Spleen (tissue), 11 donors: ENCODE measurements at regions not wholly inside any gene's neighbourhood (a gene's known extent, or its start where the extent isn't known, plus 50 kb on each side); places are given as distances from the start of the nearest gene placed in this dataset.

Experiments used
- DNase-seq: peaks from one replicate; pipeline ENCODE4 v3.0.0-alpha.2; 2020
- H3K27ac ChIP-seq, 8 donors: fragments of 200-600 bp; sonication (generic) in 7 of 8; 1 replicate in 4 of 8; 2 replicates in 4 of 8; pipeline versions ENCODE4 v1.5.0 to v1.8.0; 2016 to 2021; ENCODE audit warnings: inconsistent platforms in 4 of 8, mild to moderate bottlenecking in 4 of 8, moderate library complexity in 1 of 8
- H3K27me3 ChIP-seq, 7 donors: fragments of 200-600 bp; sonication (generic) in 6 of 7; replicated peaks in 1 of 7; 1 replicate in 4 of 7; 2 replicates in 3 of 7; pipeline versions ENCODE4 v1.5.0 to v1.8.0; 2016 to 2021; ENCODE audit warnings: inconsistent platforms in 3 of 7, mild to moderate bottlenecking in 1 of 7
- H3K36me3 ChIP-seq, 6 donors: fragments of 200-600 bp; sonication (generic) in 5 of 6; 1 replicate in 4 of 6; 2 replicates in 2 of 6; pipeline versions ENCODE4 v1.5.0 to v1.8.0; 2016 to 2021; ENCODE audit warnings: inconsistent platforms in 2 of 6
- H3K4me1 ChIP-seq, 6 donors: fragments of 200-600 bp; sonication (generic) in 5 of 6; 1 replicate in 3 of 6; 2 replicates in 3 of 6; pipeline versions ENCODE4 v1.5.0 to v1.8.0; 2016 to 2021; ENCODE audit warnings: inconsistent platforms in 3 of 6
- H3K4me3 ChIP-seq, 8 donors: fragments of 200-600 bp; sonication (generic) in 7 of 8; 1 replicate in 4 of 8; 2 replicates in 4 of 8; pipeline versions ENCODE4 v1.5.0 to v1.8.0; 2016 to 2021; ENCODE audit warnings: inconsistent platforms in 4 of 8, mild to moderate bottlenecking in 4 of 8, moderate library complexity in 2 of 8
- H3K9me3 ChIP-seq, 8 donors: fragments of 200-600 bp; sonication (generic) in 7 of 8; 1 replicate in 4 of 8; 2 replicates in 4 of 8; pipeline versions ENCODE4 v1.5.0 to v1.8.0; 2016 to 2021; ENCODE audit warnings: inconsistent platforms in 4 of 8
- POLR2A ChIP-seq, 3 donors: fragments of 450-650 bp; IDR thresholded peaks; one replicate each; pipeline ENCODE4 v1.5.1; 2017; ENCODE audit warnings: antibody characterized with exemption in 3 of 3, mild to moderate bottlenecking in 1 of 3
- POLR2AphosphoS5 ChIP-seq, 3 donors: sonication (generic); formaldehyde crosslinking; IDR thresholded peaks; one replicate each; pipeline ENCODE4 v1.5.1; 2017; ENCODE audit warnings: antibody characterized with exemption in 3 of 3
- WGBS, 5 donors: extraction: QIAGEN DNeasy Blood & Tissue Kit in 3 of 5; methylation state at CpG; one replicate each; pipeline versions ENCODE4 v1.1.5 to v1.1.7; 2013 to 2018; 5-methylcytosine and 5-hydroxymethylcytosine counted together
- intact Hi-C: fragments of 100-400 bp; cut with DNase I; formaldehyde crosslinking; loops from one replicate; pipeline ENCODE4 v1.15.0; 2023; ENCODE audit warnings: low total_unique reads
- TF ChIP-seq, protein P1 (sequence below), 11 experiments: fragments of 200-600 bp in 7 of 11; fragments of 450-650 bp in 4 of 11; sonication (generic) in 4 of 11; IDR thresholded peaks in 8 of 11; conservative IDR thresholded peaks in 3 of 11; 1 replicate in 7 of 11; 2 replicates in 4 of 11; pipeline versions ENCODE4 v1.4.0 to v1.8.0; 2016 to 2021; ENCODE audit warnings: antibody characterized with exemption in 11 of 11, inconsistent platforms in 4 of 11, mild to moderate bottlenecking in 1 of 11
- donor health status: healthy with polysubstance abuse.
- donor health status: DM: no; HTN: no; CAD: no; lungs with moderate emphysema.
- donor health status: DM: no; HTN: no; CAD: no.
- donor health status: Bipolar disorder and iron deficiency.
- donor health status: healthy.
- donor health status: DM: no; HTN: no; CAD: no.
- donor health status: DM: yes; HTN: yes; CAD: no.

DNA sequence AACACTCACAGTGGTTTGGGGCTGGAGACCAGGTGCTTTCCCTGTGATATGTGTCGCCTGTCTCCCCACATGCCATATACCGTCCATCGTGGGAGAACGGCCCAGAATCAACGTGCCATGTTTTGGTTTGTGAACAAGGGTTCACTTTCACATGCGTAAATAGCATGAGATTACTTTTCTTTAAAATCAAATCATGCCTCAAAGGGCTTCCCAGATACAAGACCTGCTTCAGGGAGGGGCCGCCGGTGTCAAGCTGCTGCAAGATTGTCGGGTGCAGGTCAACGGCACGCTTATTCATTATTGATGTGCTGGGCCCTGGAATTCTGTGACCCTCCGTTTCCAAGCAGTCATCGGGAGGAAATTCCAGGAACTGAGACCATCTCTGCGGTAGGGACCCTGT lies 145.2 kb upstream of the RTL1 start:
- no peaks in the 10 kb centered on the region for H3K27me3 ChIP-seq
- H3K36me3 ChIP-seq, result peaks cover 0 to 32% (median under 1%) of the 10 kb centered on the region in 6 donors
- H3K27ac ChIP-seq, result no peak overlapping the region
- WGBS, 5 donors, result 93 to 96% (median 94%) methylated on average over 14 of the region's 14 CpGs
- no peak for DNase-seq
- no peak overlapping the region for H3K4me3 ChIP-seq
- intact Hi-C loops, result no loop called here
- no peak for TF ChIP-seq POLR2AphosphoS5 (IDR thresholded peaks at IDR 0.05)
- TF ChIP-seq POLR2A (IDR thresholded peaks at IDR 0.05), result no peak
- TF ChIP-seq, protein P1, sequence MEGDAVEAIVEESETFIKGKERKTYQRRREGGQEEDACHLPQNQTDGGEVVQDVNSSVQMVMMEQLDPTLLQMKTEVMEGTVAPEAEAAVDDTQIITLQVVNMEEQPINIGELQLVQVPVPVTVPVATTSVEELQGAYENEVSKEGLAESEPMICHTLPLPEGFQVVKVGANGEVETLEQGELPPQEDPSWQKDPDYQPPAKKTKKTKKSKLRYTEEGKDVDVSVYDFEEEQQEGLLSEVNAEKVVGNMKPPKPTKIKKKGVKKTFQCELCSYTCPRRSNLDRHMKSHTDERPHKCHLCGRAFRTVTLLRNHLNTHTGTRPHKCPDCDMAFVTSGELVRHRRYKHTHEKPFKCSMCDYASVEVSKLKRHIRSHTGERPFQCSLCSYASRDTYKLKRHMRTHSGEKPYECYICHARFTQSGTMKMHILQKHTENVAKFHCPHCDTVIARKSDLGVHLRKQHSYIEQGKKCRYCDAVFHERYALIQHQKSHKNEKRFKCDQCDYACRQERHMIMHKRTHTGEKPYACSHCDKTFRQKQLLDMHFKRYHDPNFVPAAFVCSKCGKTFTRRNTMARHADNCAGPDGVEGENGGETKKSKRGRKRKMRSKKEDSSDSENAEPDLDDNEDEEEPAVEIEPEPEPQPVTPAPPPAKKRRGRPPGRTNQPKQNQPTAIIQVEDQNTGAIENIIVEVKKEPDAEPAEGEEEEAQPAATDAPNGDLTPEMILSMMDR (IDR thresholded peaks at IDR 0.05 in 8 of 11, conservative IDR thresholded peaks at IDR 0.05 in 3 of 11), result no peak
- no peaks in the 10 kb centered on the region for H3K9me3 ChIP-seq
- H3K4me1 ChIP-seq, result no peaks in the 10 kb centered on the region

DNA sequence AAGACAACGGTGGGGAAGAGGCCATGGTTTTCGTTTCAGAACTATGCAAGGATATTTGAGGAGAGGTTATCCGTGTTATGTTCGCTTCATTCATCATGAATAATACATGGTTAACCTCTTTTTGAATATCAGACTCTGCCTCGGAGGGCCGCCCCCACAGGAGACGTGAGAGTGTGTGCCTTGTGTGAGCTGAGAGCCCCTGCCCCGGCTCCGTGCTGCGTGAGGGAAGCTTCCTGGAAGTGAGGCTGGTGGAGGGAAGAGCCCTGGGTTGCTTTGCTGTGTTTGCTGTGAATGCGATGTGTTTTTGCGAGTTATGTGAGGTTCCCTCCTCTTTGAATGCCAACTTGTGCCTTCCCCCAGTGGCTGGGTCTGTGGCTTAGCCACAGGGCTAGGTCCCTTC lies 146.0 kb upstream of the RTL1 start:
- 87 to 91% (median 89%) methylated on average over 12 of the region's 12 CpGs for WGBS, 5 donors
- no peak overlapping the region for H3K27ac ChIP-seq
- no peaks in the 10 kb centered on the region for H3K4me1 ChIP-seq
- H3K36me3 ChIP-seq, result peaks cover 0 to 32% (median 0%) of the 10 kb centered on the region in 6 donors
- no peaks in the 10 kb centered on the region for H3K9me3 ChIP-seq
- intact Hi-C loops, result no loop called here
- TF ChIP-seq POLR2A (IDR thresholded peaks at IDR 0.05) (no peak), POLR2AphosphoS5 (IDR thresholded peaks at IDR 0.05) (no peak)
- TF ChIP-seq, protein P1 (IDR thresholded peaks at IDR 0.05 in 8 of 11, conservative IDR thresholded peaks at IDR 0.05 in 3 of 11), result no peak
- no peak for DNase-seq
- H3K4me3 ChIP-seq, result no peak overlapping the region
- no peaks in the 10 kb centered on the region for H3K27me3 ChIP-seq

DNA sequence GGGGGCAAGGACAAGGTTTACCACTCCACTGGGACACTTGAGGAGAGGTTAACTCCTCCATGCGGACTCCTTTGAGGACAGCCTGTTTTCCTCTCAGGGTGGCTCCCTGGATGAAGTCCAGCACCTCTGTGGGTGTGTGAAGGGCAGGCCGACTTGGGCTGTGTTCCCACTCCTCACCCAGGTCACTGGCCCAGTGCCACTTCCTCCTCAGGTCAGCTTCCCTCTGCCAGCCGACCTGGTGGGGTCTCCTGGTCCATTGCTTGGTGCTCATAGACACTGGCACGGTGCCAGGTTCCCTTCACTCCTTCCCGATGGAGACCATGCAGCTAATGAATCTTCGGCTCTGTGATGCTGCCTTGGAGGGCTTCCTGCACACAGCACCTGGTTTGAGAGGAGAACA lies 146.4 kb upstream of the RTL1 start:
- intact Hi-C loops, result no loop called here

DNA sequence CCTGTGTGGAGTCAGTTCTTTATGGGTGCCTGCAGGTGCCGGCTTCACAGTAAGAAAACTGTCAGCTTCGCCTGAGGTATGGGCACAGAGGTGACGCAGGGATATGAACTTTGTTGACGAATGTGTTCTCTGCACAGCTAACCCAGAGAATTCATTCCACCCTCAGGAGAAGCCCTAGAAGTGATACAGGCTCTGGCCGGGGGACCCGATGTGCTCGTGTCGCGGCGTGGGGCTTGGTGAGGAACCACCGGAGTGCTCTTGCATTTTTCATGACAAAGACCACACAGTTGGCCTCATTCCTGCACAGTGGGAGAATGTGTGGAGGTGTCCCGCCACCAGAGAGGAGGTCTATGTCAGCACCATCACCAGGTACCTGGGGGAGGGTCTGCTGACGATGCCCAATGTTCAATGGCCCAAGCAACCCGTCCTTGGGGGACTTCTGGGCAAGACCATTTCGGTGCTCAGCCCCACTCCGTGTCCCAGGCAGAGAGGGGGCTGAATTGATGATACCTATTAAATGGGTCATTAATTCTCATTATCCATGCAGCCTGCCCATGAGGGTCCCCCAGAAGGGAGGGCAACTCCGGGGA lies 147.5 kb upstream of the RTL1 start:
- TF ChIP-seq, protein P1 (IDR thresholded peaks at IDR 0.05 in 8 of 11, conservative IDR thresholded peaks at IDR 0.05 in 3 of 11), result no peak
- TF ChIP-seq POLR2AphosphoS5 (IDR thresholded peaks at IDR 0.05) (no peak), POLR2A (IDR thresholded peaks at IDR 0.05) (no peak)
- WGBS, 5 donors, result 90 to 96% (median 94%) methylated on average over 12 to 17 of the region's 17 CpGs
- Histone ChIP-seq H3K4me1 (no peaks in the 10 kb centered on the region), H3K27me3 (no peaks in the 10 kb centered on the region), H3K9me3 (peaks cover 0 to 1% (median 0%) of the 10 kb centered on the region in 8 donors), H3K27ac (no peak overlapping the region), H3K4me3 (no peak overlapping the region), H3K36me3 (peaks cover 0 to 40% (median 0%) of the 10 kb centered on the region in 6 donors)
- DNase-seq, result no peak
- intact Hi-C loops, result no loop called here

More for the DNA sequence above, 146.4 kb upstream of the RTL1 start:
- WGBS, 5 donors, result 63 to 77% (median 67%) methylated on average over 4 to 6 of the region's 6 CpGs
- no peak overlapping the region for H3K4me3 ChIP-seq
- no peaks in the 10 kb centered on the region for H3K4me1 ChIP-seq
- TF ChIP-seq, protein P1 (IDR thresholded peaks at IDR 0.05 in 8 of 11, conservative IDR thresholded peaks at IDR 0.05 in 3 of 11), result no peak
- TF ChIP-seq POLR2A (IDR thresholded peaks at IDR 0.05), result no peak
- no peaks in the 10 kb centered on the region for H3K9me3 ChIP-seq
- H3K27me3 ChIP-seq, result no peaks in the 10 kb centered on the region
- DNase-seq, result no peak
- H3K27ac ChIP-seq, result no peak overlapping the region
- peaks cover 0 to 35% (median 0%) of the 10 kb centered on the region in 6 donors for H3K36me3 ChIP-seq
